IMR-90 (cell line): ENCODE measurements at regions not wholly inside any gene's neighbourhood (a gene's known extent, or its start where the extent isn't known, plus 50 kb on each side); places are given as distances from the start of the nearest gene placed in this dataset.

Experiments used
- ATAC-seq: fragments of 200-7000 bp; cut with Tn5 transposase; 2 replicates; pipeline ENCODE4 v1.9.1; 2020; ENCODE audit warnings: low read depth, mild to moderate bottlenecking, moderate library complexity
- BruUV-seq: library from RNA; stranded (reverse); fragments of 400-500 nt; replicated peaks from 2 replicates; lab custom pipeline; 2021; lab: Mats Ljungman, UMichigan
- CTCF ChIA-PET: fragments of 300-600 bp; formaldehyde crosslinking; extraction: SDS; loops from one replicate; lab custom pipeline; 2021; ENCODE audit warnings: antibody characterized with exemption; lab: Yijun Ruan, JAX
- POLR2A ChIA-PET: fragments of 300-600 bp; sonication (Branson Sonifier 250); formaldehyde crosslinking; loops from one replicate; lab custom pipeline; 2022; ENCODE audit warnings: antibody characterized with exemption; ENCODE audit not compliant: unreplicated experiment; lab: Charles Lee
- DNase-seq: peaks from one replicate; pipeline ENCODE4 v3.0.0; 2013
- H2AFZ ChIP-seq: replicated peaks from 2 replicates; pipeline ENCODE3; 2013; ENCODE audit warnings: low read length, mild to moderate bottlenecking; ENCODE audit not compliant: poor library complexity
- H2AK5ac ChIP-seq: 2 replicates; pipeline ENCODE4 v1.6.1; 2013; ENCODE audit warnings: low read depth, low read length, inconsistent platforms
- H2AK9ac ChIP-seq: replicated peaks from 2 replicates; pipeline ENCODE3; 2013; ENCODE audit warnings: mild to moderate bottlenecking, low read depth, low read length, moderate library complexity; ENCODE audit not compliant: poor library complexity
- H2BK120ac ChIP-seq: 2 replicates; pipeline ENCODE4 v1.6.1; 2013; ENCODE audit warnings: low read depth, low read length, inconsistent platforms
- H2BK15ac ChIP-seq: 3 replicates; pipeline ENCODE4 v1.6.1; 2013; ENCODE audit warnings: low read depth, low read length, inconsistent platforms
- H2BK20ac ChIP-seq: 2 replicates; pipeline ENCODE4 v1.6.1; 2013; ENCODE audit warnings: low read depth, mild to moderate bottlenecking, inconsistent platforms, low read length, moderate library complexity
- H2BK5ac ChIP-seq: 2 replicates; pipeline ENCODE4 v1.6.1; 2013; ENCODE audit warnings: mild to moderate bottlenecking, low read depth, low read length, inconsistent platforms; ENCODE audit not compliant: poor library complexity, severe bottlenecking
- H3K14ac ChIP-seq: replicated peaks from 2 replicates; pipeline ENCODE4 v1.6.1; 2013; ENCODE audit warnings: low read depth, low read length, inconsistent platforms
- H3K18ac ChIP-seq: 2 replicates; pipeline ENCODE4 v1.6.1; 2013; ENCODE audit warnings: low read depth, low read length, control low read depth
- H3K23ac ChIP-seq: 2 replicates; pipeline ENCODE4 v1.6.1; 2013; ENCODE audit warnings: low read depth, low read length, inconsistent platforms
- H3K27ac ChIP-seq: 2 replicates; pipeline ENCODE4 v1.5.1; 2013; ENCODE audit warnings: mild to moderate bottlenecking, control low read depth, low read length; ENCODE audit not compliant: insufficient read depth
- H3K27me3 ChIP-seq: 2 replicates; pipeline ENCODE4 v1.6.1; 2013; ENCODE audit warnings: low read length; ENCODE audit not compliant: control insufficient read depth, insufficient read depth
- H3K36me3 ChIP-seq: 2 replicates; pipeline ENCODE4 v1.6.1; 2013; ENCODE audit warnings: low read length, mixed read lengths; ENCODE audit not compliant: control insufficient read depth, insufficient read depth
- H3K4ac ChIP-seq: 2 replicates; pipeline ENCODE4 v1.6.1; 2013; ENCODE audit warnings: low read depth, low read length, inconsistent platforms
- H3K4me1 ChIP-seq: 2 replicates; pipeline ENCODE4 v1.6.1; 2013; ENCODE audit warnings: low read length, mixed read lengths; ENCODE audit not compliant: control insufficient read depth, insufficient read depth
- H3K4me2 ChIP-seq: 2 replicates; pipeline ENCODE4 v1.6.1; 2013; ENCODE audit warnings: low read depth, mild to moderate bottlenecking, control low read depth, low read length, moderate library complexity
- H3K4me3 ChIP-seq: 2 replicates; pipeline ENCODE4 v1.5.1; 2013; ENCODE audit warnings: low read depth, mild to moderate bottlenecking, control low read depth, low read length, moderate library complexity; ENCODE audit not compliant: insufficient read depth
- H3K56ac ChIP-seq: 2 replicates; pipeline ENCODE4 v1.6.1; 2013; ENCODE audit warnings: low read length, inconsistent platforms; ENCODE audit not compliant: insufficient read depth; ENCODE audit errors: extremely low read depth
- H3K79me1 ChIP-seq, 2 experiments: 2 replicates each; pipeline ENCODE4 v1.6.1; 2013; ENCODE audit warnings: low read length in 2 of 2, inconsistent platforms in 1 of 2, low read depth in 1 of 2
- H3K9ac ChIP-seq: 2 replicates; pipeline ENCODE4 v1.6.1; 2013; ENCODE audit warnings: low read depth, low read length, control low read depth
- H3K9me1 ChIP-seq: 2 replicates; pipeline ENCODE4 v1.6.1; 2013; ENCODE audit warnings: low read length, inconsistent platforms; ENCODE audit not compliant: insufficient read depth
- H3K9me3 ChIP-seq: 2 replicates; pipeline ENCODE4 v1.6.1; 2013; ENCODE audit warnings: low read length; ENCODE audit not compliant: control insufficient read depth, insufficient read depth
- H4K20me1 ChIP-seq: 2 replicates; pipeline ENCODE4 v1.6.1; 2013; ENCODE audit warnings: low read length, inconsistent platforms; ENCODE audit not compliant: insufficient read depth
- H4K5ac ChIP-seq: 2 replicates; pipeline ENCODE4 v1.6.1; 2013; ENCODE audit warnings: mild to moderate bottlenecking, low read depth, low read length, control low read depth
- H4K8ac ChIP-seq, 2 experiments: 2 replicates each; pipeline ENCODE4 v1.6.1; 2013; ENCODE audit warnings: low read depth in 2 of 2, low read length in 2 of 2, control low read depth in 1 of 2, inconsistent platforms in 1 of 2
- H4K91ac ChIP-seq: 2 replicates; pipeline ENCODE4 v1.6.1; 2013; ENCODE audit warnings: low read depth, low read length, inconsistent platforms; ENCODE audit not compliant: insufficient read depth
- BHLHE40 ChIP-seq: fragments of 150-350 bp; IDR thresholded peaks from 2 replicates; pipeline ENCODE4 v1.6.1; 2016; ENCODE audit warnings: mild to moderate bottlenecking, low read depth, low read length
- CEBPB ChIP-seq: IDR thresholded peaks from 2 replicates; pipeline ENCODE4 v1.6.1; 2012; ENCODE audit warnings: low read depth, low read length, improper control_type of control experiment
- CHD1 ChIP-seq: IDR thresholded peaks from 2 replicates; pipeline ENCODE4 v1.6.1; 2012; ENCODE audit warnings: low read depth, low read length, improper control_type of control experiment
- CTCF ChIP-seq: conservative IDR thresholded peaks from 2 replicates; pipeline ENCODE4 v1.5.1; 2012; ENCODE audit warnings: mild to moderate bottlenecking, low read depth, low read length, improper control_type of control experiment
- FOS ChIP-seq: fragments of 150-350 bp; IDR thresholded peaks from 2 replicates; pipeline ENCODE4 v1.6.1; 2016; ENCODE audit warnings: low read depth, low read length
- MAFK ChIP-seq: IDR thresholded peaks from 2 replicates; pipeline ENCODE4 v1.6.1; 2012; ENCODE audit warnings: low read depth, low read length, improper control_type of control experiment
- MAZ ChIP-seq: IDR thresholded peaks from 2 replicates; pipeline ENCODE4 v1.6.1; 2012; ENCODE audit warnings: low read depth, mild to moderate bottlenecking, low read length, improper control_type of control experiment, moderate library complexity, borderline replicate concordance
- MXI1 ChIP-seq: IDR thresholded peaks from 2 replicates; pipeline ENCODE4 v1.6.1; 2012; ENCODE audit warnings: low read depth, mild to moderate bottlenecking, low read length, moderate library complexity, borderline replicate concordance
- NFE2L2 ChIP-seq: fragments of 150-350 bp; IDR thresholded peaks from 2 replicates; pipeline ENCODE4 v1.6.1; 2016; ENCODE audit warnings: low read depth, mild to moderate bottlenecking, low read length
- POLR2A ChIP-seq: IDR thresholded peaks from 2 replicates; pipeline ENCODE4 v1.6.1; 2012; ENCODE audit warnings: mild to moderate bottlenecking, low read depth, low read length
- RAD21 ChIP-seq: IDR thresholded peaks from 2 replicates; pipeline ENCODE4 v1.6.1; 2012; ENCODE audit warnings: low read length, improper control_type of control experiment
- RCOR1 ChIP-seq: IDR thresholded peaks from 2 replicates; pipeline ENCODE4 v1.6.1; 2012; ENCODE audit warnings: mild to moderate bottlenecking, low read length, improper control_type of control experiment; ENCODE audit not compliant: insufficient replicate concordance
- RFX5 ChIP-seq: IDR thresholded peaks from 2 replicates; pipeline ENCODE4 v1.8.0; 2012; ENCODE audit warnings: low read depth, mild to moderate bottlenecking, low read length, moderate library complexity
- SMC3 ChIP-seq: fragments of 150-350 bp; IDR thresholded peaks from 2 replicates; pipeline ENCODE4 v1.6.1; 2016; ENCODE audit warnings: low read depth, mild to moderate bottlenecking, antibody characterized with exemption, low read length, moderate library complexity
- WGBS, 2 experiments: methylation state at CpG; one replicate each; pipeline versions ENCODE4 v1.1.5 to v1.1.7; 2013; ENCODE audit warnings: missing lambda C conversion rate in 2 of 2; ENCODE audit not compliant: insufficient read length in 1 of 2; ENCODE audit errors: extremely low coverage in 2 of 2; 5-methylcytosine and 5-hydroxymethylcytosine counted together
- dilution Hi-C: fragments of 300-500 bp; cut with HindIII; formaldehyde crosslinking; loops from one replicate; pipeline ENCODE4 v1.14.3; 2018; ENCODE audit warnings: low sequenced_read_pairs; ENCODE audit not compliant: unreplicated experiment
- in situ Hi-C: fragments of 300-500 bp; cut with MboI; formaldehyde crosslinking; loops from 3 replicates; pipeline ENCODE4 v1.14.3; 2019; ENCODE audit warnings: low sequenced_read_pairs, inconsistent platforms, mixed read lengths
- intact Hi-C: fragments of 100-400 bp; cut with micrococcal nuclease; formaldehyde crosslinking; loops from 2 replicates; pipeline ENCODE4 v1.10.0; 2022
- TF ChIP-seq, protein P1 (sequence below): fragments of 150-350 bp; IDR thresholded peaks from 2 replicates; pipeline ENCODE4 v1.6.1; 2017; ENCODE audit warnings: mild to moderate bottlenecking, antibody characterized with exemption, low read length, low read depth
- TF ChIP-seq, protein P2 (sequence below): fragments of 150-350 bp; IDR thresholded peaks from 2 replicates; pipeline ENCODE4 v1.6.1; 2016; ENCODE audit warnings: low read depth, mild to moderate bottlenecking, low read length, moderate library complexity, borderline replicate concordance

DNA sequence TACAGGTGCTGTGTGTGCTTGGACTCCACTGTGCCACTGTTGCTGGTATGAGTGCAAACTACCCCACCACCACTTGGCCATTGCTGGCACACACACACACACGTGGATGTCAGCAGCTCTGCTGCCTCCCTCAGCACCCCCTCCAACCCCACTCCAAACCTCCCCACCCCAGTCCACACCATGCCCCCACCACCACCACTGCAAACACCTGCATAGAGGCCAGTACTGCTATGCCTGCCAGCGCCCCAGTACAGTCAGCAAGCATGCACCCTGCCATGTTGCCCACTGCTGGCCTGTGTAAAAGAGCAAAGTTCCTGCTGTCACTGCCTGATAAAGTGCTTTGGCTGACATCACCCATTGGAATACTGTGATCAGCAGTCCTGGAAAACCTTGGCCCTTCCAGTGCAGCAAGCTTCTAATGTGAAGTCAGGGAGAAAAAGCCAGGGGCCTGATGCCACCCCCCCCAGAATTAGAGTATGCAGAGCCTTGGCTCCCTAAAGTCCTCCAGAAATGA, 519.2 kb upstream of the PCDH15 start:
- Histone ChIP-seq H3K14ac (no peak overlapping the region), H3K9me3 (peaks cover 5% of the 10 kb centered on the region), H2BK20ac (no peak overlapping the region), H4K8ac (no peak overlapping the region), H2AK5ac (no peak overlapping the region), H2BK15ac (no peak overlapping the region), H4K91ac (no peak overlapping the region), H2AFZ (peak overlapping the region; percentile 59), H2AK9ac (no peak overlapping the region), H4K5ac (no peak overlapping the region), H3K27me3 (no peaks in the 10 kb centered on the region), H4K20me1 (no peaks in the 10 kb centered on the region), H3K79me1 (no peaks in the 10 kb centered on the region), H3K4ac (no peak overlapping the region), H2BK5ac (no peak overlapping the region), H3K23ac (no peak overlapping the region), H3K27ac (no peak overlapping the region), H3K4me3 (no peak overlapping the region), H3K9me1 (no peaks in the 10 kb centered on the region), H3K18ac (no peak overlapping the region), H3K4me1 (no peaks in the 10 kb centered on the region), H3K9ac (no peak overlapping the region), H2BK120ac (no peak overlapping the region), H3K36me3 (no peaks in the 10 kb centered on the region), H3K56ac (no peak overlapping the region), H3K4me2 (no peak overlapping the region)
- no peak for DNase-seq
- TF ChIP-seq NFE2L2 (no peak), BHLHE40 (no peak), POLR2A (no peak), SMC3 (no peak), RFX5 (no peak), MAFK (no peak), RAD21 (no peak), CHD1 (no peak), MXI1 (no peak), FOS (no peak), CEBPB (no peak), RCOR1 (no peak), MAZ (no peak), CTCF (no peak)
- TF ChIP-seq, protein P1, sequence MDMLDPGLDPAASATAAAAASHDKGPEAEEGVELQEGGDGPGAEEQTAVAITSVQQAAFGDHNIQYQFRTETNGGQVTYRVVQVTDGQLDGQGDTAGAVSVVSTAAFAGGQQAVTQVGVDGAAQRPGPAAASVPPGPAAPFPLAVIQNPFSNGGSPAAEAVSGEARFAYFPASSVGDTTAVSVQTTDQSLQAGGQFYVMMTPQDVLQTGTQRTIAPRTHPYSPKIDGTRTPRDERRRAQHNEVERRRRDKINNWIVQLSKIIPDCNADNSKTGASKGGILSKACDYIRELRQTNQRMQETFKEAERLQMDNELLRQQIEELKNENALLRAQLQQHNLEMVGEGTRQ, result no peak
- TF ChIP-seq, protein P2, sequence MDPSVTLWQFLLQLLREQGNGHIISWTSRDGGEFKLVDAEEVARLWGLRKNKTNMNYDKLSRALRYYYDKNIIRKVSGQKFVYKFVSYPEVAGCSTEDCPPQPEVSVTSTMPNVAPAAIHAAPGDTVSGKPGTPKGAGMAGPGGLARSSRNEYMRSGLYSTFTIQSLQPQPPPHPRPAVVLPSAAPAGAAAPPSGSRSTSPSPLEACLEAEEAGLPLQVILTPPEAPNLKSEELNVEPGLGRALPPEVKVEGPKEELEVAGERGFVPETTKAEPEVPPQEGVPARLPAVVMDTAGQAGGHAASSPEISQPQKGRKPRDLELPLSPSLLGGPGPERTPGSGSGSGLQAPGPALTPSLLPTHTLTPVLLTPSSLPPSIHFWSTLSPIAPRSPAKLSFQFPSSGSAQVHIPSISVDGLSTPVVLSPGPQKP, result no peak
- intact Hi-C loops (no loop called here), dilution Hi-C loops (no loop called here), in situ Hi-C loops (no loop called here)
- WGBS, 2 experiments, result no CpG with 5 or more reads among the region's 2 CpGs
- ChIA-PET POLR2A (no interaction called here), CTCF (no interaction called here)
- no TSS peak for BruUV-seq
- no peak for ATAC-seq
